SK-N-SH (cell line): ENCODE measurements at regions not wholly inside any gene's neighbourhood (a gene's known extent, or its start where the extent isn't known, plus 50 kb on each side); places are given as distances from the start of the nearest gene placed in this dataset.

Experiments
- CTCF ChIA-PET: fragments of 300-600, 350-600 bp; formaldehyde crosslinking; extraction: SDS; loops from one replicate; lab custom pipeline; 2021; lab: Yijun Ruan, JAX
- POLR2A ChIA-PET: fragments of 350-600 bp; sonication (Branson Sonifier 250); formaldehyde crosslinking; extraction: SDS; loops from one replicate; lab custom pipeline; 2020; ENCODE audit warnings: antibody characterized with exemption, inconsistent platforms; lab: Yijun Ruan, JAX
- DNase-seq: peaks from one replicate; pipeline ENCODE4 v3.0.0; 2012
- H2AFZ ChIP-seq: fragments of 200-600 bp; sonication (generic); 2 replicates; pipeline ENCODE4 v1.8.1; 2016; ENCODE audit warnings: antibody characterized with exemption, mild to moderate bottlenecking, low read depth
- H3F3A ChIP-seq: fragments of 200-600 bp; sonication (generic); replicated peaks from 2 replicates; pipeline ENCODE3; 2016; ENCODE audit warnings: antibody characterized with exemption, mild to moderate bottlenecking; ENCODE audit not compliant: insufficient read depth
- H3K27ac ChIP-seq, 2 experiments: fragments of 200-500 bp in 1 of 2; fragments of 200-600 bp in 1 of 2; sonication (Bioruptor generic) in 1 of 2; sonication (generic), shearing (Covaris generic) in 1 of 2; 2 replicates each; pipeline versions ENCODE4 v1.5.1 to v1.6.1; 2014 to 2016; ENCODE audit warnings: low read depth in 2 of 2, inconsistent platforms in 1 of 2, low read length in 1 of 2, mild to moderate bottlenecking in 1 of 2, mixed read lengths in 1 of 2
- H3K27me3 ChIP-seq: fragments of 200-600 bp; sonication (generic), shearing (Covaris generic); 2 replicates; pipeline ENCODE4 v1.6.1; 2016; ENCODE audit warnings: mixed run types; ENCODE audit not compliant: insufficient read depth
- H3K36me3 ChIP-seq, 2 experiments: fragments of 200-500 bp in 1 of 2; fragments of 200-600 bp in 1 of 2; sonication (Bioruptor generic) in 1 of 2; sonication (generic) in 1 of 2; replicated peaks in 1 of 2; 2 replicates each; pipeline versions ENCODE3 to v1.5.1; 2014 to 2016; ENCODE audit warnings: low read length in 1 of 2, mild to moderate bottlenecking in 1 of 2; ENCODE audit not compliant: insufficient read depth in 2 of 2, control insufficient read depth in 1 of 2
- H3K4me1 ChIP-seq, 2 experiments: fragments of 200-500 bp in 1 of 2; fragments of 200-600 bp in 1 of 2; sonication (Bioruptor generic) in 1 of 2; sonication (generic), shearing (Covaris generic) in 1 of 2; 2 replicates each; pipeline versions ENCODE4 v1.5.1 to v1.6.1; 2014 to 2016; ENCODE audit warnings: low read depth in 1 of 2, low read length in 1 of 2, mixed run types in 1 of 2; ENCODE audit not compliant: insufficient read depth in 2 of 2, control insufficient read depth in 1 of 2
- H3K4me2 ChIP-seq: fragments of 200-600 bp; sonication (generic), shearing (Covaris generic); 2 replicates; pipeline ENCODE4 v1.6.1; 2017; ENCODE audit warnings: mixed run types
- H3K4me3 ChIP-seq, 2 experiments: fragments of 200-500 bp in 1 of 2; fragments of 200-600 bp in 1 of 2; sonication (Bioruptor generic) in 1 of 2; sonication (generic), shearing (Covaris generic) in 1 of 2; 2 replicates each; pipeline versions ENCODE4 v1.5.1 to v1.8.1; 2014 to 2016; ENCODE audit warnings: low read depth in 2 of 2, inconsistent platforms in 1 of 2, low read length in 1 of 2, mild to moderate bottlenecking in 1 of 2, mixed read lengths in 1 of 2, moderate library complexity in 1 of 2
- H3K79me2 ChIP-seq: fragments of 200-600 bp; sonication (generic); 2 replicates; pipeline ENCODE4 v1.8.1; 2017; ENCODE audit warnings: mild to moderate bottlenecking; ENCODE audit not compliant: insufficient read depth
- H3K9ac ChIP-seq: fragments of 200-600 bp; sonication (generic); 2 replicates; pipeline ENCODE4 v1.6.1; 2017; ENCODE audit warnings: mixed run types
- H3K9me2 ChIP-seq: fragments of 200-600 bp; sonication (generic); 2 replicates; pipeline ENCODE4 v1.6.1; 2017; ENCODE audit warnings: mixed run types
- H3K9me3 ChIP-seq: fragments of 200-600 bp; sonication (generic); 2 replicates; pipeline ENCODE4 v1.6.1; 2017; ENCODE audit warnings: mixed run types, mild to moderate bottlenecking, moderate library complexity
- H4K20me1 ChIP-seq: fragments of 200-600 bp; sonication (generic); 2 replicates; pipeline ENCODE4 v1.6.1; 2017; ENCODE audit warnings: mild to moderate bottlenecking, mixed run types; ENCODE audit not compliant: insufficient read depth
- CTCF ChIP-seq: fragments of 200-600 bp; sonication (generic); IDR thresholded peaks from 2 replicates; pipeline ENCODE4 v1.6.1; 2017; ENCODE audit warnings: antibody characterized with exemption, mild to moderate bottlenecking, moderate library complexity
- EP300 ChIP-seq, 2 experiments: IDR thresholded peaks; 2 replicates each; pipeline versions ENCODE4 v1.4.0 to v1.6.1; 2012; ENCODE audit warnings: borderline replicate concordance in 1 of 2, low read depth in 1 of 2, low read length in 1 of 2
- FOSL2 ChIP-seq: IDR thresholded peaks from 2 replicates; pipeline ENCODE4 v1.4.0; 2012; ENCODE audit warnings: low read depth, mild to moderate bottlenecking, moderate library complexity, borderline replicate concordance
- FOXJ3 ChIP-seq: sonication (generic); formaldehyde crosslinking; IDR thresholded peaks from 2 replicates; pipeline ENCODE4 v1.5.1; 2020; ENCODE audit warnings: mild to moderate bottlenecking, missing genetic modification reagents
- GATA2 ChIP-seq: sonication (generic); formaldehyde crosslinking; IDR thresholded peaks from 2 replicates; pipeline ENCODE4 v1.5.0; 2020; ENCODE audit warnings: mild to moderate bottlenecking, missing genetic modification reagents
- JUND ChIP-seq: IDR thresholded peaks from 2 replicates; pipeline ENCODE4 v1.4.0; 2012
- MAX ChIP-seq: IDR thresholded peaks from 2 replicates; pipeline ENCODE4 v1.4.0; 2012; ENCODE audit warnings: low read depth
- MEF2A ChIP-seq: IDR thresholded peaks from 2 replicates; pipeline ENCODE4 v1.4.0; 2012; ENCODE audit warnings: low read depth, borderline replicate concordance
- NRF1 ChIP-seq: IDR thresholded peaks from 2 replicates; pipeline ENCODE4 v1.6.1; 2012; ENCODE audit warnings: low read depth, mild to moderate bottlenecking, low read length
- POLR2AphosphoS5 ChIP-seq: IDR thresholded peaks from 2 replicates; pipeline ENCODE4 v1.6.1; 2012; ENCODE audit warnings: low read depth, low read length
- RAD21 ChIP-seq: IDR thresholded peaks from 2 replicates; pipeline ENCODE4 v1.6.1; 2012; ENCODE audit warnings: mild to moderate bottlenecking, low read length
- RCOR1 ChIP-seq: fragments of 150-350 bp; IDR thresholded peaks from 2 replicates; pipeline ENCODE4 v1.6.1; 2017; ENCODE audit warnings: antibody characterized with exemption, low read length
- RFX5 ChIP-seq: IDR thresholded peaks from 2 replicates; pipeline ENCODE4 v1.6.1; 2012; ENCODE audit warnings: mild to moderate bottlenecking, improper control_type of control experiment, low read length
- RXRA ChIP-seq: IDR thresholded peaks from 2 replicates; pipeline ENCODE4 v1.4.0; 2012; ENCODE audit warnings: low read depth, mild to moderate bottlenecking, borderline replicate concordance
- SIN3A ChIP-seq: IDR thresholded peaks from 2 replicates; pipeline ENCODE4 v1.6.1; 2012; ENCODE audit warnings: low read depth, mild to moderate bottlenecking, low read length, moderate library complexity, borderline replicate concordance
- TCF12 ChIP-seq: IDR thresholded peaks from 2 replicates; pipeline ENCODE4 v1.4.0; 2012
- ZBTB33 ChIP-seq: IDR thresholded peaks from 2 replicates; pipeline ENCODE4 v1.4.0; 2012; ENCODE audit warnings: low read depth, borderline replicate concordance
- WGBS: methylation state at CpG from one replicate; pipeline ENCODE4 v1.1.6; 2017; ENCODE audit warnings: low lambda C conversion rate; 5-methylcytosine and 5-hydroxymethylcytosine counted together

DNA sequence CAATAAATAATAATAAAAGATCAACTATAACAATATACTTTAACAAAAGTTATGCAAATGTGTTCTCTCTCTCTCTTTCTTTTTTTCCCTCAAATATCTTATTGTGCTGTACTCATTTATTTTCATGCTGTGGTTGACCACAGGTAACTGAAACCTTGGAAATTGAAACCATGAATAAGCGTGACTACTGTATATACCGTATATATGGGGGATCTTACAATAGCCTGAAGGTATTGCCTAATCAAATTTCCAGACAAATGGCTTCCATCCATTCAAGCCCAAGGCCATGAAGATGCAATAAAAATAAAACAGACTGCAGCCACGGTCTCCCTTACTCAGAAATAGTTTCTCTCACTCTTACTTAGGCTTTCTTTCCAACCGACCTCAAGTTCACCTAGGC lies 98.3 kb downstream of the SLITRK6 start:
- Histone ChIP-seq H3K27me3 (no peaks in the 10 kb centered on the region), H3K9me3 (no peaks in the 10 kb centered on the region), H3K4me2 (no peak overlapping the region), H3K79me2 (no peaks in the 10 kb centered on the region), H3K36me3 (no peaks in the 10 kb centered on the region), H4K20me1 (no peaks in the 10 kb centered on the region), H3K4me3 (no peak overlapping the region)
- POLR2A ChIA-PET, result no interaction called here
- WGBS, result 91% methylated on average over 4 of the region's 4 CpGs
- TF ChIP-seq TCF12 (no peak), SIN3A (no peak), MEF2A (no peak), FOXJ3 (CRISPR knock-in tag) (no peak), JUND (no peak), CTCF (no peak), EP300 (IDR thresholded peaks at IDR 0.05; ENCODE audit: borderline replicate concordance in 1 of 2, low read depth in 1 of 2, low read length in 1 of 2) (no peak)
- TF ChIP-seq, all 33 proteins: peak for 0
- CTCF ChIA-PET, result no interaction called here
- H3K9ac ChIP-seq, result no peak overlapping the region
- no peak for DNase-seq
- no peak overlapping the region for H3K27ac ChIP-seq
- no peaks in the 10 kb centered on the region for H3F3A ChIP-seq
- H3K4me1 ChIP-seq, result no peaks in the 10 kb centered on the region
- no peaks in the 10 kb centered on the region for H3K9me2 ChIP-seq
- no peak overlapping the region for H2AFZ ChIP-seq

DNA sequence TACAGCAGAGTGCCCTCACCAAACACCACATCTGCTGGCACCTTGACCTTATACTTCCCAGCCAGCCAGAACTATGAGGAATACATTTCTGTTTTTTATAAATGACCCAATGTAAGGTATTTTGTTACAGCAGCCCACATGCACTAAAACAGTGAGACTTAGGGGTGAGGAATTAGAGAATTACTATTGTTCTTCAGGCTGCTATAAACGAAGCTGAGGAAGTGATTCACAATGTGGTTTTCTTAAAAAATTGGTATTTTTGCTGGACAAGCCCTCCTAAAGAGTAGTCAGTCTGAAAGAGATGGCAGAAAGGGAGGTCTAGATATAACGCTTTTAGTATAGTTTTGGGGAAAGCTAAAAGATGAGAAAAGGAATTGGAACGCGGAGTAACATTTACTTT lies 101.0 kb downstream of the SLITRK6 start:
- Histone ChIP-seq H3K27ac (no peak overlapping the region), H4K20me1 (no peaks in the 10 kb centered on the region), H3F3A (peaks cover 5% of the 10 kb centered on the region), H3K79me2 (no peaks in the 10 kb centered on the region), H3K4me2 (no peak overlapping the region), H3K9me3 (no peaks in the 10 kb centered on the region), H3K4me1 (peaks cover 5 to 10% of the 10 kb centered on the region in 2 experiments; a peak in 3 of 4 replicates), H3K4me3 (no peak overlapping the region), H3K9ac (no peak overlapping the region), H3K27me3 (no peaks in the 10 kb centered on the region), H3K36me3 (no peaks in the 10 kb centered on the region), H2AFZ (no peak overlapping the region), H3K9me2 (no peaks in the 10 kb centered on the region)
- TF ChIP-seq FOXJ3 (CRISPR knock-in tag), result no peak
- no peak for TF ChIP-seq RFX5
- TF ChIP-seq EP300 (IDR thresholded peaks at IDR 0.05; ENCODE audit: borderline replicate concordance in 1 of 2, low read depth in 1 of 2, low read length in 1 of 2), result no peak
- no peak for TF ChIP-seq POLR2AphosphoS5
- no peak for TF ChIP-seq ZBTB33
- TF ChIP-seq FOSL2, result no peak
- no peak for TF ChIP-seq RXRA
- no peak for TF ChIP-seq NRF1
- no peak for TF ChIP-seq RAD21
- TF ChIP-seq RCOR1, result no peak
- no peak for TF ChIP-seq GATA2 (CRISPR knock-in tag)
- TF ChIP-seq CTCF, result no peak
- TF ChIP-seq MAX, result no peak
- WGBS, result 67% methylated on average over 4 of the region's 4 CpGs
- ChIA-PET POLR2A (no interaction called here), CTCF (no interaction called here)
- DNase-seq, result no peak
